MM.1S (cell line): ENCODE measurements at regions not wholly inside any gene's neighbourhood (a gene's known extent, or its start where the extent isn't known, plus 50 kb on each side); places are given as distances from the start of the nearest gene placed in this dataset.

Experiments
- CTCF ChIP-seq: fragments of 300-600 bp; sonication (generic); IDR thresholded peaks from 2 replicates; pipeline ENCODE4 v1.5.1; 2016; ENCODE audit warnings: antibody characterized with exemption, low read length, mixed read lengths
- EZH2 ChIP-seq: fragments of 300-600 bp; sonication (generic); optimal IDR thresholded peaks from 2 replicates; pipeline ENCODE3; 2017; ENCODE audit warnings: low read depth, mild to moderate bottlenecking, antibody characterized with exemption, low read length, mixed read lengths

- TF ChIP-seq CTCF = no peak
- TF ChIP-seq EZH2 = no peak
Observed at GRCh38 chr5:166952048-166952447, 1339.4 kb upstream of the WWC1 start.
